CD8-positive, alpha-beta memory T cell (primary cell): ENCODE measurements at regions not wholly inside any gene's neighbourhood (a gene's known extent, or its start where the extent isn't known, plus 50 kb on each side); places are given as distances from the start of the nearest gene placed in this dataset.

Experiments used
- CTCF ChIA-PET: fragments of 350-600 bp; sonication (Branson Sonifier 250); formaldehyde crosslinking; loops from one replicate; lab custom pipeline; 2021; ENCODE audit warnings: antibody characterized with exemption; lab: Charles Lee
- POLR2A ChIA-PET: fragments of 350-600 bp; sonication (Branson Sonifier 250); formaldehyde crosslinking; loops from one replicate; lab custom pipeline; 2021; ENCODE audit warnings: antibody characterized with exemption; lab: Charles Lee
- DNase-seq, 5 donors: peaks; one replicate each; pipeline versions ENCODE4 v3.0.0 to v3.0.0-alpha.2; 2020 to 2022; ENCODE audit warnings: mixed read lengths in 1 of 5
- H3K27ac ChIP-seq: one replicate; pipeline ENCODE4 v1.7.0; 2013; ENCODE audit warnings: low read depth, mild to moderate bottlenecking, low read length, moderate library complexity
- H3K27me3 ChIP-seq: 2 replicates; pipeline ENCODE4 v1.7.0; 2013; ENCODE audit warnings: low read length, mild to moderate bottlenecking; ENCODE audit not compliant: insufficient read depth, poor library complexity, severe bottlenecking
- H3K36me3 ChIP-seq: 2 replicates; pipeline ENCODE4 v1.7.0; 2013; ENCODE audit warnings: mild to moderate bottlenecking, low read length, moderate library complexity; ENCODE audit not compliant: insufficient read depth
- H3K4me1 ChIP-seq: 2 replicates; pipeline ENCODE4 v1.7.0; 2013; ENCODE audit warnings: mild to moderate bottlenecking, low read length, moderate library complexity; ENCODE audit not compliant: insufficient read depth
- H3K4me3 ChIP-seq: 2 replicates; pipeline ENCODE4 v1.7.0; 2013; ENCODE audit warnings: mild to moderate bottlenecking, low read length
- H3K9me3 ChIP-seq: 2 replicates; pipeline ENCODE4 v1.7.0; 2013; ENCODE audit warnings: mild to moderate bottlenecking, low read length
- H3K27ac Mint-ChIP-seq, 8 donors: one replicate each; pipeline ENCODE4 v1.8.0; 2020 to 2021; ENCODE audit warnings: mixed read lengths in 8 of 8, mild to moderate bottlenecking in 6 of 8, inconsistent platforms in 3 of 8, moderate library complexity in 3 of 8
- H3K27me3 Mint-ChIP-seq, 2 donors: one replicate each; pipeline ENCODE4 v1.8.0; 2020 to 2021; ENCODE audit warnings: mixed read lengths in 2 of 2, mild to moderate bottlenecking in 1 of 2, moderate library complexity in 1 of 2
- H3K36me3 Mint-ChIP-seq, 3 donors: one replicate each; pipeline ENCODE4 v1.8.0; 2020 to 2021; ENCODE audit warnings: mixed read lengths in 3 of 3, inconsistent platforms in 1 of 3, mild to moderate bottlenecking in 1 of 3
- H3K4me1 Mint-ChIP-seq, 3 donors: one replicate each; pipeline ENCODE4 v1.8.0; 2020 to 2021; ENCODE audit warnings: mixed read lengths in 3 of 3, inconsistent platforms in 1 of 3, mild to moderate bottlenecking in 1 of 3
- H3K4me3 Mint-ChIP-seq, 7 donors: one replicate each; pipeline ENCODE4 v1.8.0; 2020 to 2021; ENCODE audit warnings: mixed read lengths in 7 of 7, mild to moderate bottlenecking in 6 of 7, moderate library complexity in 4 of 7, inconsistent platforms in 2 of 7
- H3K9me3 Mint-ChIP-seq, 5 donors: one replicate each; pipeline ENCODE4 v1.8.0; 2020 to 2022; ENCODE audit warnings: mixed read lengths in 5 of 5, mild to moderate bottlenecking in 3 of 5, moderate library complexity in 2 of 5, inconsistent platforms in 1 of 5

- Histone ChIP-seq H3K4me3 (no peak overlapping the region), H3K4me1 (no peaks in the 10 kb centered on the region), H3K27me3 (no peaks in the 10 kb centered on the region), H3K36me3 (no peaks in the 10 kb centered on the region), H3K9me3 (no peaks in the 10 kb centered on the region), H3K27ac (no peak overlapping the region)
- ChIA-PET CTCF (interaction anchor here (0.6 to 2.1 kb wide), 6 partner anchors 9 to 1052 kb away, joined by 3 to 13 read pairs (median 3); no protein-coding TSS in a partner anchor), POLR2A (no interaction called here)
- H3K36me3 Mint-ChIP-seq = peaks cover 0 to 8% (median 0%) of the 10 kb centered on the region in 3 donors
- no peaks in the 10 kb centered on the region for H3K27me3 Mint-ChIP-seq
- no peak overlapping the region for H3K27ac Mint-ChIP-seq
- peaks cover 0 to 2% (median 0%) of the 10 kb centered on the region in 5 donors for H3K9me3 Mint-ChIP-seq
- H3K4me3 Mint-ChIP-seq = no peak overlapping the region
- no peak for DNase-seq
- peaks cover 0 to 3% (median 0%) of the 10 kb centered on the region in 3 donors for H3K4me1 Mint-ChIP-seq
Observed at GRCh38 chr14:53295372-53295771, 142.2 kb upstream of the DDHD1 start.

GRCh38 chr14:53286301-53286700 lies 133.2 kb upstream of the DDHD1 start:
- Histone ChIP-seq H3K27me3 (no peaks in the 10 kb centered on the region), H3K4me1 (no peaks in the 10 kb centered on the region), H3K4me3 (no peak overlapping the region), H3K27ac (no peak overlapping the region), H3K9me3 (no peaks in the 10 kb centered on the region), H3K36me3 (no peaks in the 10 kb centered on the region)
- no peak overlapping the region for H3K27ac Mint-ChIP-seq
- no peaks in the 10 kb centered on the region for H3K4me1 Mint-ChIP-seq
- DNase-seq = no peak
- H3K9me3 Mint-ChIP-seq = peaks cover 0 to 12% (median 2%) of the 10 kb centered on the region in 5 donors
- ChIA-PET CTCF (no interaction called here), POLR2A (no interaction called here)
- no peaks in the 10 kb centered on the region for H3K27me3 Mint-ChIP-seq
- peaks cover 0 to 19% (median 0%) of the 10 kb centered on the region in 3 donors for H3K36me3 Mint-ChIP-seq
- H3K4me3 Mint-ChIP-seq = no peak overlapping the region

- Mint-ChIP-seq H3K27ac (no peak overlapping the region), H3K36me3 (peaks cover 0 to 21% (median 0%) of the 10 kb centered on the region in 3 donors), H3K27me3 (no peaks in the 10 kb centered on the region), H3K4me3 (no peak overlapping the region), H3K4me1 (no peaks in the 10 kb centered on the region), H3K9me3 (peaks cover under 1 to 13% (median 4%) of the 10 kb centered on the region in 5 donors)
- POLR2A ChIA-PET = no interaction called here
- H3K36me3 ChIP-seq = no peaks in the 10 kb centered on the region
- H3K27me3 ChIP-seq = no peaks in the 10 kb centered on the region
- H3K4me1 ChIP-seq = no peaks in the 10 kb centered on the region
- CTCF ChIA-PET = no interaction called here
- H3K4me3 ChIP-seq = no peak overlapping the region
- H3K27ac ChIP-seq = no peak overlapping the region
- no peaks in the 10 kb centered on the region for H3K9me3 ChIP-seq
- no peak for DNase-seq
Observed at GRCh38 chr14:53285821-53286220, 132.7 kb upstream of the DDHD1 start.

GRCh38 chr14:53285064-53285463 lies 131.9 kb upstream of the DDHD1 start:
- Mint-ChIP-seq H3K27ac (no peak overlapping the region), H3K9me3 (peaks cover 2 to 19% (median 7%) of the 10 kb centered on the region in 5 donors), H3K4me3 (no peak overlapping the region), H3K4me1 (no peaks in the 10 kb centered on the region), H3K27me3 (no peaks in the 10 kb centered on the region), H3K36me3 (peaks cover 0 to 27% (median 1%) of the 10 kb centered on the region in 3 donors)
- no peaks in the 10 kb centered on the region for H3K4me1 ChIP-seq
- CTCF ChIA-PET = interaction anchor here (1.2 to 1.8 kb wide), 2 partner anchors 10 to 11 kb away, joined by 3 to 5 read pairs; no protein-coding TSS in a partner anchor
- DNase-seq = no peak
- H3K9me3 ChIP-seq = no peaks in the 10 kb centered on the region
- no peaks in the 10 kb centered on the region for H3K36me3 ChIP-seq
- no peak overlapping the region for H3K27ac ChIP-seq
- POLR2A ChIA-PET = no interaction called here
- H3K4me3 ChIP-seq = no peak overlapping the region
- H3K27me3 ChIP-seq = no peaks in the 10 kb centered on the region

- POLR2A ChIA-PET = no interaction called here
- Mint-ChIP-seq H3K4me1 (no peaks in the 10 kb centered on the region), H3K27ac (no peak overlapping the region), H3K4me3 (no peak overlapping the region), H3K27me3 (no peaks in the 10 kb centered on the region), H3K9me3 (peaks cover 0 to 17% (median 9%) of the 10 kb centered on the region in 5 donors), H3K36me3 (peaks cover 0 to 39% (median 1%) of the 10 kb centered on the region in 3 donors)
- Histone ChIP-seq H3K9me3 (no peaks in the 10 kb centered on the region), H3K27ac (no peak overlapping the region), H3K36me3 (no peaks in the 10 kb centered on the region), H3K4me3 (no peak overlapping the region), H3K27me3 (no peaks in the 10 kb centered on the region), H3K4me1 (no peaks in the 10 kb centered on the region)
- no peak for DNase-seq
- CTCF ChIA-PET = interaction anchor here (1.0 to 1.5 kb wide), 2 partner anchors 27 kb away, joined by 4 to 5 read pairs; no protein-coding TSS in a partner anchor
Observed at GRCh38 chr14:53278602-53279506, 125.7 kb upstream of the DDHD1 start.

- POLR2A ChIA-PET = no interaction called here
- Histone ChIP-seq H3K4me1 (no peaks in the 10 kb centered on the region), H3K4me3 (no peak overlapping the region), H3K9me3 (no peaks in the 10 kb centered on the region), H3K27ac (no peak overlapping the region), H3K27me3 (no peaks in the 10 kb centered on the region), H3K36me3 (no peaks in the 10 kb centered on the region)
- Mint-ChIP-seq H3K4me1 (no peaks in the 10 kb centered on the region), H3K27me3 (peaks cover 0 to 2% of the 10 kb centered on the region in 2 donors), H3K27ac (no peak overlapping the region), H3K4me3 (no peak overlapping the region), H3K9me3 (peaks cover 0 to 5% (median 3%) of the 10 kb centered on the region in 5 donors), H3K36me3 (peaks cover 0 to 17% (median 1%) of the 10 kb centered on the region in 3 donors)
- no peak for DNase-seq
- CTCF ChIA-PET = interaction anchor here (0.8 kb wide), 1 partner anchor 22 kb away, joined by 3 read pairs; no protein-coding TSS in a partner anchor
Observed at GRCh38 chr14:53273671-53274072, 120.5 kb upstream of the DDHD1 start.

- no peak for DNase-seq
- H3K27me3 ChIP-seq = no peaks in the 10 kb centered on the region
- ChIA-PET CTCF (no interaction called here), POLR2A (no interaction called here)
- H3K4me3 ChIP-seq = no peak overlapping the region
- no peak overlapping the region for H3K27ac ChIP-seq
- H3K9me3 ChIP-seq = no peaks in the 10 kb centered on the region
- Mint-ChIP-seq H3K27ac (no peak overlapping the region), H3K4me3 (no peak overlapping the region), H3K4me1 (no peaks in the 10 kb centered on the region), H3K27me3 (no peaks in the 10 kb centered on the region), H3K36me3 (peaks cover 0 to 45% (median 4%) of the 10 kb centered on the region in 3 donors), H3K9me3 (peaks cover 5 to 23% (median 12%) of the 10 kb centered on the region in 5 donors)
- no peaks in the 10 kb centered on the region for H3K36me3 ChIP-seq
- no peaks in the 10 kb centered on the region for H3K4me1 ChIP-seq
Observed at GRCh38 chr14:53265025-53265424, 111.9 kb upstream of the DDHD1 start.

GRCh38 chr14:53260928-53261327 lies 107.8 kb upstream of the DDHD1 start:
- H3K4me1 ChIP-seq = no peaks in the 10 kb centered on the region
- Mint-ChIP-seq H3K27ac (no peak overlapping the region), H3K27me3 (no peaks in the 10 kb centered on the region), H3K4me3 (no peak overlapping the region), H3K4me1 (no peaks in the 10 kb centered on the region), H3K36me3 (peaks cover 0 to 46% (median 4%) of the 10 kb centered on the region in 3 donors), H3K9me3 (peaks cover 0 to 25% (median 10%) of the 10 kb centered on the region in 5 donors)
- H3K4me3 ChIP-seq = no peak overlapping the region
- CTCF ChIA-PET = no interaction called here
- DNase-seq = no peak
- no peaks in the 10 kb centered on the region for H3K36me3 ChIP-seq
- POLR2A ChIA-PET = no interaction called here
- H3K9me3 ChIP-seq = no peaks in the 10 kb centered on the region
- H3K27me3 ChIP-seq = no peaks in the 10 kb centered on the region
- no peak overlapping the region for H3K27ac ChIP-seq
